Liver (tissue), 8 donors: ENCODE measurements at regions not wholly inside any gene's neighbourhood (a gene's known extent, or its start where the extent isn't known, plus 50 kb on each side); places are given as distances from the start of the nearest gene placed in this dataset.

Experiments used
- DNase-seq: peaks from one replicate; pipeline ENCODE4 v3.0.0-alpha.2; 2017; ENCODE audit warnings: low spot score
- H3K27ac ChIP-seq, 2 donors: one replicate each; pipeline ENCODE4 v1.7.0; 2013; ENCODE audit warnings: inconsistent platforms in 2 of 2, low read length in 2 of 2, control low read depth in 1 of 2, low read depth in 1 of 2, mild to moderate bottlenecking in 1 of 2
- H3K27me3 ChIP-seq, 4 donors: one replicate each; pipeline versions ENCODE4 v1.6.1 to v1.7.0; 2013; ENCODE audit warnings: low read length in 3 of 4, inconsistent platforms in 1 of 4, mild to moderate bottlenecking in 1 of 4, moderate library complexity in 1 of 4; ENCODE audit not compliant: control insufficient read depth in 4 of 4, insufficient read depth in 4 of 4
- H3K36me3 ChIP-seq, 4 donors: one replicate each; pipeline versions ENCODE4 v1.6.1 to v1.7.0; 2013; ENCODE audit warnings: low read length in 3 of 4, mild to moderate bottlenecking in 3 of 4, low read depth in 1 of 4, moderate library complexity in 1 of 4; ENCODE audit not compliant: control insufficient read depth in 4 of 4, insufficient read depth in 3 of 4
- H3K4me1 ChIP-seq, 4 donors: one replicate each; pipeline versions ENCODE4 v1.6.1 to v1.7.0; 2013; ENCODE audit warnings: low read length in 3 of 4, mild to moderate bottlenecking in 3 of 4, moderate library complexity in 1 of 4; ENCODE audit not compliant: control insufficient read depth in 4 of 4, insufficient read depth in 4 of 4
- H3K4me3 ChIP-seq, 3 donors: one replicate each; pipeline versions ENCODE4 v1.6.1 to v1.7.0; 2013; ENCODE audit warnings: low read length in 3 of 3, control low read depth in 1 of 3, low read depth in 1 of 3, mild to moderate bottlenecking in 1 of 3
- H3K9ac ChIP-seq, 2 donors: one replicate each; pipeline ENCODE4 v1.7.0; 2013; ENCODE audit warnings: low read length in 2 of 2, mild to moderate bottlenecking in 2 of 2, moderate library complexity in 2 of 2, control low read depth in 1 of 2, low read depth in 1 of 2
- H3K9me3 ChIP-seq, 4 donors: one replicate each; pipeline versions ENCODE4 v1.6.1 to v1.7.0; 2013; ENCODE audit warnings: low read length in 3 of 4; ENCODE audit not compliant: control insufficient read depth in 4 of 4
- ATF3 ChIP-seq: IDR thresholded peaks from 2 replicates; pipeline ENCODE4 v1.6.1; 2016; ENCODE audit warnings: antibody characterized with exemption
- CTCF ChIP-seq: fragments of 150-350 bp; IDR thresholded peaks from 2 replicates; pipeline ENCODE4 v1.5.1; 2017; ENCODE audit warnings: improper control_type of control experiment, low read depth, low read length; ENCODE audit not compliant: missing input control
- EGR1 ChIP-seq, 2 donors: IDR thresholded peaks; 2 replicates each; pipeline ENCODE4 v1.6.1; 2016 to 2018; ENCODE audit warnings: antibody characterized with exemption in 2 of 2, low read depth in 2 of 2
- FOXA1 ChIP-seq: IDR thresholded peaks from 2 replicates; pipeline ENCODE4 v1.6.1; 2016; ENCODE audit warnings: antibody characterized with exemption
- FOXA2 ChIP-seq: IDR thresholded peaks from 2 replicates; pipeline ENCODE4 v1.6.1; 2016; ENCODE audit warnings: antibody characterized with exemption
- GABPA ChIP-seq, 2 donors: IDR thresholded peaks in 1 of 2; conservative IDR thresholded peaks in 1 of 2; 2 replicates each; pipeline ENCODE4 v1.6.1; 2016; ENCODE audit warnings: antibody characterized with exemption in 2 of 2, mild to moderate bottlenecking in 1 of 2, moderate library complexity in 1 of 2
- HNF4A ChIP-seq, 2 donors: conservative IDR thresholded peaks; 2 replicates each; pipeline ENCODE4 v1.6.1; 2016; ENCODE audit warnings: antibody characterized with exemption in 2 of 2, mild to moderate bottlenecking in 2 of 2
- HNF4G ChIP-seq: IDR thresholded peaks from 2 replicates; pipeline ENCODE4 v1.6.1; 2016; ENCODE audit warnings: antibody characterized with exemption
- JUND ChIP-seq, 2 donors: IDR thresholded peaks; 2 replicates each; pipeline ENCODE4 v1.6.1; 2016; ENCODE audit warnings: antibody characterized with exemption in 2 of 2
- MAX ChIP-seq: IDR thresholded peaks from 2 replicates; pipeline ENCODE4 v1.6.1; 2016; ENCODE audit warnings: antibody characterized with exemption
- NR2F2 ChIP-seq: IDR thresholded peaks from 2 replicates; pipeline ENCODE4 v1.6.1; 2016; ENCODE audit warnings: antibody characterized with exemption
- RAD21 ChIP-seq, 2 donors: IDR thresholded peaks; 2 replicates each; pipeline ENCODE4 v1.6.1; 2016; ENCODE audit warnings: antibody characterized with exemption in 2 of 2, mild to moderate bottlenecking in 2 of 2
- REST ChIP-seq: IDR thresholded peaks from 2 replicates; pipeline ENCODE4 v1.6.1; 2016; ENCODE audit warnings: antibody characterized with exemption, mild to moderate bottlenecking
- RXRA ChIP-seq, 2 donors: IDR thresholded peaks; 2 replicates each; pipeline ENCODE4 v1.6.1; 2017 to 2018; ENCODE audit warnings: antibody characterized with exemption in 2 of 2, mild to moderate bottlenecking in 1 of 2
- TAF1 ChIP-seq: conservative IDR thresholded peaks from 2 replicates; pipeline ENCODE4 v1.6.1; 2016; ENCODE audit warnings: antibody characterized with exemption, mild to moderate bottlenecking
- YY1 ChIP-seq: IDR thresholded peaks from 2 replicates; pipeline ENCODE4 v1.6.1; 2016; ENCODE audit warnings: antibody characterized with exemption, mild to moderate bottlenecking
- ZBTB33 ChIP-seq: IDR thresholded peaks from 2 replicates; pipeline ENCODE4 v1.6.1; 2016; ENCODE audit warnings: antibody characterized with exemption
- WGBS: extraction: QIAGEN DNeasy Blood & Tissue Kit; methylation state at CpG from one replicate; pipeline ENCODE4 v1.1.7; 2013; 5-methylcytosine and 5-hydroxymethylcytosine counted together
- donor health status: healthy.
- donor health status: healthy.
- donor health status: healthy.
- donor health status: healthy.
- donor health status: healthy.

GRCh38 chr4:117425636-117426035 lies 340.3 kb upstream of the TRAM1L1 start:
- no peaks in the 10 kb centered on the region for H3K27me3 ChIP-seq
- TF ChIP-seq RXRA (IDR thresholded peaks at IDR 0.05) (no peak), RAD21 (IDR thresholded peaks at IDR 0.05) (no peak), ATF3 (no peak), REST (no peak), NR2F2 (no peak), TAF1 (no peak), JUND (IDR thresholded peaks at IDR 0.05) (no peak), YY1 (no peak), MAX (no peak), FOXA2 (no peak), HNF4G (no peak), EGR1 (IDR thresholded peaks at IDR 0.05; ENCODE audit: low read depth in 2 of 2) (no peak), FOXA1 (no peak), GABPA (IDR thresholded peaks at IDR 0.05 in 1 of 2, conservative IDR thresholded peaks at IDR 0.05 in 1 of 2) (no peak), CTCF (no peak), HNF4A (conservative IDR thresholded peaks at IDR 0.05) (no peak), ZBTB33 (no peak)
- no peak overlapping the region for H3K4me3 ChIP-seq
- H3K9me3 ChIP-seq: no peaks in the 10 kb centered on the region
- no peak for DNase-seq
- no peak overlapping the region for H3K27ac ChIP-seq
- H3K9ac ChIP-seq: no peak overlapping the region
- no peaks in the 10 kb centered on the region for H3K4me1 ChIP-seq
- no peaks in the 10 kb centered on the region for H3K36me3 ChIP-seq

GRCh38 chr4:117428536-117428935 lies 343.2 kb upstream of the TRAM1L1 start:
- no peaks in the 10 kb centered on the region for H3K36me3 ChIP-seq
- TF ChIP-seq JUND (IDR thresholded peaks at IDR 0.05) (no peak), MAX (no peak), FOXA2 (no peak), EGR1 (IDR thresholded peaks at IDR 0.05; ENCODE audit: low read depth in 2 of 2) (no peak), CTCF (no peak), NR2F2 (no peak)
- H3K9ac ChIP-seq: no peak overlapping the region
- 63% methylated on average over 1 of the region's 1 CpG for WGBS
- H3K27me3 ChIP-seq: no peaks in the 10 kb centered on the region
- no peaks in the 10 kb centered on the region for H3K9me3 ChIP-seq
- no peak overlapping the region for H3K27ac ChIP-seq
- no peak for DNase-seq
- H3K4me1 ChIP-seq: no peaks in the 10 kb centered on the region
- H3K4me3 ChIP-seq: no peak overlapping the region
